ENCODE measurements at regions not wholly inside any gene's neighbourhood (a gene's known extent, or its start where the extent isn't known, plus 50 kb on each side); places are given as distances from the start of the nearest gene placed in this dataset.
"Not testable (repeated sequence)": the region's sequence is repeated elsewhere in the genome, so short reads cannot be mapped to it uniquely, and the experiment has no call there.

DNA sequence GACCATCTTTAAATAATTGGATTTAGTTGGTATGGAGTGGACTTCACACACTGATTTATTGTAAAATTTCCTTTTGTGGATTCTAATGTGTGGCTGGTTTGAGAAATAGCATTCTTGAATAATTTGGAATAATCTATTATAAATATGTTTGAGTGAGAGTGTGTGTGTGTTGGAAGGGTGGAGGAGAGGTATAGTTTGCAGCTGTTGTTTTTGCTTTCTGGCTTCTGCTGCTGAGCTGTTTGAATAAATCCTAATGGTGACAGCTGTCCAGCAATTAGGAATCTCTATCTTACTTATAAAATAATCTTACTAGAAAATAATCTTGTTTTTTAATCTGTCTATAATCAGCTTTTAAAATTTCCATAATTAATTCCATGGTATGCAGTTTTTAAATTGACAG is 1283.0 kb upstream of the CDH2 start:
- DNase-seq = peak; percentile 36

DNA sequence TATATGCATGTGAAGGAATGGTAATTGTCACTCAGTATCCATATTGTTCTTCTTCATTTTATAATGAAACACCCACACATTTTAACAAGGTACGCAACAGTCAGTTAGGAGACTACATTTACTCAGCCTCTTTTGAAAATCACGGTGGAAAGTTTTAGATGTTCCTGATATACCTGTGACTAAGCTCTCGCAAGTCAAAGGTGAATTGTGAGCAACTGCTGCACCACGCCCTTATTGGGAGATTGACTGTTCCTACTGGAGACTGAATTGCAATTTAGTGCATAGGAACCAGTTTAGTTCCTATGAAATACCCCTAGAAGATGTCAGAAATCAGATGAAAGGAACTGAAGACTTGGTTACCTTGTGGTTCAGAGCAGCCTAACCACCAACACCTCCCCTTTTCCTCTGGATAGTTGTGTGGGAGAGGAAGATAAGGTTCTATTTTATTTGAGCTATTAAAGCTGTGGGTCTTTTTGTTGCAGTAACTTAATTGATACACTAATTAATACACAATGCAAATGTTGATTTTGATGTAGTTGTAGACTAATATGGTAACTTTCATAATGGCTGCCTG is 1280.5 kb upstream of the CDH2 start:
- DNase-seq = no peak

DNA sequence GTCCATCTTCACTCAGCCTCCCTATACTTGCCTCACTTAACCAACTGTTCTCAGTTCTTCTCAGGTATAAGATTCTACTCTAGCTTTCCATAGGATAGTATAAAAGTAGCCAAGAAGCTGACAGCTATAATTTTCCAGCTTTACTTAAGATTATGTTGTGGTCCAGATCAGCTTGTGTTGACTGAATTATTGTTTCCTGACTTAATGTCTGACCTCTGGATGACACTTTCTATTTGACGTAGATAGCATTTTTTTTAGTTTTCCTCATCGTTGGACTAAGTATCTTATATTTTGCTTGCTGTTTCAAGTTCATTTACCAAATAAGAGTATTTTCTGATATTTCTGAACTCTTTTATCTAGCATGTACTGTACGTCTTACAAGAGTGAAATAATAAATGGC is 1272.5 kb upstream of the CDH2 start:
- no peak for DNase-seq

DNA sequence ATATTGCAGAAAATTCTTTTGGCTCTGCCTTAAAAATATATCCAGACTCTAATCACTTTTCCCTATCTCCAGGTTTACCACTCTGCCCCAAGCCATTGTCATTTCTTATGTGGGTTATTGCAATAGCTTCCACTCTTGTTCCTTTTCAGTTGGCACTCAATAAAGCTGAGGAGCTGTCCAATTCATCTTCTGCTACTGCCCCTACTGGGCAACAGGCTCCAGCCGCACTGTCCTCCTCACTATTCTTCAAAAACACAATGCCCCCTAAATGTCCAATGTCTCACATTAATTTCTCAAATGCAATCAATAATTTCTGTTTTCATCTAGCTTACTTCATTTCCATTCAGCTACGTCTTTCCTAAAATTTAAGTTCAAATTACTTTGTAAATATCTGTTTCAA is 1262.5 kb upstream of the CDH2 start:
- DNase-seq = no peak

DNA sequence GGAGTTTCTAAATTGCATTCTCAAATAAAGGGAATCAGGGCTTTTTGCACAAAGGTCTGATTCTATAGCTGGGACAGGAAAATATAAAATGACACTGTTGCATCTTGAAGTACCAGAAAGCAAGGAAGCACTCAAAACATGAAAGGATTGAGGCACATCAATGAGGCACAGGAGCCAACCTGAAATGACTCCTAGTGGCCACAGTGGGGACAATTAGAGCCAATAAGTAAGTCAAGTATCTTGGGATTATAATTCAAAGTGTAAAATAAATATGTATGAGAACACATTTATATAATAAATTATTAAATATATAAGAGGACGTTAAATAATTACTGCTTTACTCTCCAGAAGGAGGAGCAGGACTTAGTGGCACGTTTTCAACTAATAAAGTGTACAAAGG is 1259.5 kb upstream of the CDH2 start:
- DNase-seq = no peak

DNA sequence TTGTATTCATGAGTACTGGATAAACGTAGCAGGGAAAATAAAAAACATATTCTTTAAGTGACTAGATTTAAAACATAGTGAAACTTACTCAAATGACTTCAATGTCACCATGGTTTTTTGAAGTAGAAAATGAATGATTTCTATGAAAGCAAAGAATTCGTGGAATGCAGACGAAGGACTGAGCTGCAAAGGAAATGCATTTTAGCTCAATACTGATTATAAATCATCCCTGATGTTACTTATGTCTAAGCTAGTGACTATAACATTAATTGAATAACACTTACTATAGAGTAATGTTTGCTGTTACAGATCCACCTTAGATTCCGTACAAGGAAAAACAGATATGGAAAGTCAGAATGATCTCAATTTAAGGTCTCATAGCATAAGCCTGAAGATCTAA is 1257.7 kb upstream of the CDH2 start:
- DNase-seq = no peak

DNA sequence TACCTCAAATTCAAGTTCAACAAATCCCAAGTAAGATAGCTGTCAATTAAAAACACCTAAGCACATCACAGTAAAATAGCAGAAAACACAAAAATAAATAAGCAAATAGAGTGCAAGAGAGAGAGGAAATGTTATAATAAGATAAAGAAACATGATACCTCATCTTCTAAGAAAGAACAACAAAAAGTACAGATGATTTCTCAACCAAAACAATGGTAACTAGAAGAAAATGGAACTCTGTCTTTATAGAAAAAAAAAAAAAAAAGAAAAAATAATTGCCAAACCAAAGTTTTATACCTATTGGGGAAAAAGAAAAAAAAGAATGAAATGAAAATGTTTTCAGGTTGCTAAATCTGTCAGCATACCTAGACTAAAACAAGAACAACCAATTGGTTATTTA is 1253.5 kb upstream of the CDH2 start:
- DNase-seq = peak; percentile 15

DNA sequence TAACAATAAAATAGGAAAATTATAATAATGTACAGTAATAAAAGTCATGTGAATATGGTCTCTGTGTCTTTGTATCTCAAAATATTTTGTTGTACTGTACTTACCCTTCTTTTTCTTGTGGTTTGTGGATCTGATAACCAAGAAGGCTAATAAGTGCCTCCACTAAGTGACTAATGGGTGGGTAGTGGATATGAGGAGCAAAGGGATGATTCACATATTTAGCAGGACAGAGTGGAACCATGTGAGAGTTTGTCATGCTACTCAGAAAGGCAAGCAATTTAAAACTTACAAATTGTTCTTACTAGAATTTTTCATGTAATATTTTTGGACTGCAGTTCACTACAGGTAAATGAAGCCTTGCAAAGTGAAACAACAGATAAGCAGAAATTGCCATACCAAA is 1241.2 kb upstream of the CDH2 start:
- DNase-seq = no peak

DNA sequence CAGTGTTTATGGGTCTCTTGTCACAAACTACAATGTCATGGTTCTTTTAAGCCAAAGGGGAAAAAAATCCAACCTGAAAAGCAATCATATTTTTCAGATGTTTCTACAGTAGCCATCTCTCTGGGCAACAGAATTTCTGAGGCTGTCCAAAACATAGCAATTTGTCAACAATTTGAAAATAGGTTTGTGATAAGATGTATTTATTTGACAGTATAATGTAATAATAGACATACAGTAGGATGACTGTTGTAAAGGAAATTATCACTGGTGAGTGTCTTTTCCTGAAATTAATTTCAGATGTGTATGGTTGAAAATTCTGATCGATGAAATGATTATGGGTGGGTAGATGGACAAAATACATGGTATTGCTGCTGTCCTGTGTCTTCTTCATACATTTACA is 1230.1 kb upstream of the CDH2 start:
- DNase-seq = no peak

DNA sequence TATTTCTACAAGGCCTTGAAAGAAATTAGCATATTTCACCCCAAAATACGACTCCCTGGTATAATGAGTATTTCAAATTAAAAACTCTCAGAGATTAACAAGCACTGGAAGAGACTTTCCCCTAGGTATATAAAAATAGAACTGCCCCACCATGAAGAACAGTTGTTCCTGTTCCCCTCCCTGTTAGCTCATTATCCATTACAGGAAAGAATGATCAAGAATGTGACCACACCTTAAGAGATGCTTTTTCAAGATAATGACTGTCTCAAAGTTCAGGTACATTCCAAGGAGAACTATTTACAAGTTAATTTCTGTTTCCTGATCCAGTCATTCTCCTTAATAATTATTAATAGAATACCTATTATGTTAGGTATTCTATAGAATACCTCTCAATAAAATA is 1220.6 kb upstream of the CDH2 start:
- no peak for DNase-seq

DNA sequence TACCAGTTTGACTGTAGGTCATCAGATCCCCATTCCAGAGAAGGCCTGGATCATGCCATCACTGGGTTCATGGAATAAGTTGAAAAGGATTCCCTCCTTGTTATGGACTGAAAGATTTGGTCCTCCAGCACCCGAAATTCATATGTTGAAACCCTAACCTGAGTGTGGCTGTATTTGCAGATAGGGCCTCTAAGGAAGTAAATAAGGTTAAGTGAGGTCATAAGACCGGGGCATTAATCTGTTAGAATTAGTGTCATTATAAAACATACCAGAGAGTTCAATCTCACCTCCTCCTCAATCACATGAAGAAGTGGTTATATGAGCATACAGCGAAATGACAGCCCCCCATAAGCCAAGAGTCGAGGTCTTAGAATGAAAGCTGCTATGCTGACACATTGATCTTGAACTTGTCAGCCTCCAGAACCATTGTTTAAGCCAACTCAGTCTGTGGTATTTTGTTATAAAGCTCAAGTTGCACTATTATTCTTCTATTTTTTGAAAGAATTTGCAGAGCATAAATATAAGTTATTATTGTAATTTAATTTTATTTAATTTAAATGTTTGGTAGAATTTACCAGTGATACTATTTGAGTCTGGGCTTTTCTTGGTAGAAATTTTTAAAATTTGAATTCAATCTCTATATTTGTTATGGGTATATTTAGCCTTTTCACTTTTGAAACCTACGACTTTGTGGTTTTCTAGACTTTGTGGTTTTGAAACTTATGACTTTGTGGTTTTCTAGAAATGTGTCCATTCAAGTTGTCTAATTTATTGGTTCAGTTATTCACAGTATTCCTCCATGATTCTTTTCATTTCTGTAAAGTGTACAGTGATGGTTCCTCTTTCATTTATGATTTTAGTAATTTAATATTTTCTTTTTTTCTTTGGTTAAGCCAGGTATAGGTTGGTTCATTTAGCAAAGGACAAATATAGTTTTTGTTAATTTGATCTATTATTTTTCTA is 1206.7 kb upstream of the CDH2 start:
- DNase-seq = no peak

DNA sequence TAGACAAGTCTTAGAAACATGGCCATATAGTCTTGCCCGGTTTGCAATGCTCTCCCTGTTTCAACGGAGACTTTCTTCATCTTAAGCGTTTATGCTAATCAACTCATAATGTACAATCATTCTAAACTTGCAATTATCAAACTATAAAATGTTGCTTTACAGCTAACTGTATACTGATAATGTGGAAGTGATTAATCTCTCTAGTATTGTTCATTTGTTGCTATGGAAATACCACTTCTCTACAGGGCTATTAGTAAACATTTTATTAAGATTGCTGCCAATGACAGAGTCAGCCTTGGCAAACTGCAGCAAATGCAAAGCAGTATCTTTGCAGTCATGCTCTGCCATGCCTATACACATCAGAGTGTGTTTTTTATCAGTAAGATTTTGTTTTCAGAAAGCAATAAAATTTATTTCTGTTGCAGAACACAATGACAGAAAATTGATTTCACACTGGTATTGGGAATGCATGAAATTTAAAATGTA is 1201.8 kb upstream of the CDH2 start:
- no peak for DNase-seq

DNA sequence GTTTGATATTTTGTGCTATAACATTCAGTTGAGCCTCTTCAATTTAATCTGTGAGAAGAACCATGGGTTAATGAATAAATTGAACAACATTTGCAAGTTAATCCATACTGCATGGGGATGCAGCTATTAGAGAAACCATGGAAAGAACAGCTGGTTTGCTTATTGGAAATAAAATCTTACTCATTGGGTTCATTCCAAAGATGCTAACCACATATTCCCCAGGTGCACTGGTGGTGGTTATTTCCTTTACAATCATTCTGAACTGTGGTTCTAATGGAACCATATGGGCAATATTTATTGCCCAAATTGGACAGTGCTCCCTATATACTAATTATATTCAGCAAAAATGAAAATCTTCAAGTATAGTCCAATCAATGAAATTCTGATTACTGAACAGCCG is 1200.4 kb upstream of the CDH2 start:
- DNase-seq = peak; percentile 43

DNA sequence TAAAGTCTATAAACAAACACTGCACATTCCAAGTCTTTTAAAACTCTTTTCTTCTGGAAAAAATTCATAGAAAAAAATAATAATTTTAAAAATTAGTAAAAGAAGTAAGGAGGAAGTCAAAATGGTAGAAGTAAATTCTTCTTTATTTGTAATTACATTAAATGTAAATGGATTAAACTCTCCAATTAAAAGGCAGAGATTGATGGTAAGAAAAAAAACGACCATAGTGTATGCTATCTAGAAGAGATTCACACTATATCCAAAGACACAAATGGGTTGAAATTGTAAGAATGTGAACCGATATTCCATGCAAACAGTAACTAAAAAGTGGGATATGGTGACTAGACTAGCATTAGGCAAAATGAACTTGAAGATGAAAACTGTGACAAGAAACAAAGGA is 1196.1 kb upstream of the CDH2 start:
- no peak for DNase-seq

DNA sequence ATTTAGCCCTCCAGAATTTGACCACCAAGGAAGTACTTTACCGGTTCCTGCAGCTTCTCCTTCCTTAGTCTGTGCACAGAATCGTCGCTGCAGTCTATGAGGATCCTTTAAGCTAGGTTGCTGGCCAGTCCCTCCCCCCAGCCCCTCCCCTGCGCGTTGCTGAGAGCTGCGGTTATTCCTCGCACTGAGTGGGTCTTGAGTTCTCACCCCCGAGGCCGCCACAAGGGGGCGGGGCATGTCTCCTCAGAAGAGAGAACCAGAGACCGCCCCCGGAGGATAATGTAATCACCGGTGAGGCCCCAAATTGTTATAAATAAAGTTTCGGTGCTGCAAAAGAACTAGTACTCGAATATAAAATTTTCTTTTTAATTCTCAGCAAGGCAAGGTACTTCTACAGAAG is 1184.9 kb upstream of the CDH2 start:
- no peak for DNase-seq

DNA sequence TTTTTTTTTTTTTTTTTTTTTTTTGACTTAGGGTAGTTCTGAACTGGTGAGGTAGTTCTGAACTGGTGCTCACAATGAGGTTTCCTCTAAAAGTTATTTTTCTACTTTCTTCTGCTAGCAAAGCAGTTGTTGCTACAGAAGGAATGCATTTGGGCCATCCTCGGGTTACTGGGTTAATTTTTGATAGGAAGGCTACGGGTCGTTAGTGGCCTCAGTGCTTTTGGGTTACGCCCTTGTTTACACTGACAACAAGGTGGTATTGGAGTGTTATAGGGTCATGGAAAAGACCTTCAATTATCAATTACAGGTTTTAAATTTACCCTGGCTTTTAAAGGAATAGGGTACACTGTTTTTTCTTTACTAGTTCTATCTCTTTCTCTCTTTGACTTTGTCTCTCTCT is 1183.7 kb upstream of the CDH2 start:
- DNase-seq = not testable (repeated sequence)

DNA sequence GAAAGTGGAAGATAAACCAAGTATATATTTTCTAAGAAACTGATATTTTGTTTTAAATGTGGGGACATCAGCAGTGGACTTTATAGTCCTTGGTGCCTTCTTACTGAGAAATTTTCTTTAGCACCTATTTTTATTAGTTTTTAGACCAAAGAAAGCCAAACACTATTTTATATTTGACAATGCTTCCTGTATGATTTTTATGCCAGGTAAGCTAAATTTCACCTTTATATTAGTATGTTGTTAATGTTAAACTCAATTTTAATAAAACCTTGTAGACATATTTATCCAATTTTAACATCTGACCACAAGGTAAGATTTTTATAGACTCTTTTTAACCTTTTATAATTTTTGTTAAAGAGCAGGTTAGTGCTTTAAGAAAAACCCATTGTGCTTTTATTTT is 1182.3 kb upstream of the CDH2 start:
- DNase-seq = not testable (repeated sequence)

DNA sequence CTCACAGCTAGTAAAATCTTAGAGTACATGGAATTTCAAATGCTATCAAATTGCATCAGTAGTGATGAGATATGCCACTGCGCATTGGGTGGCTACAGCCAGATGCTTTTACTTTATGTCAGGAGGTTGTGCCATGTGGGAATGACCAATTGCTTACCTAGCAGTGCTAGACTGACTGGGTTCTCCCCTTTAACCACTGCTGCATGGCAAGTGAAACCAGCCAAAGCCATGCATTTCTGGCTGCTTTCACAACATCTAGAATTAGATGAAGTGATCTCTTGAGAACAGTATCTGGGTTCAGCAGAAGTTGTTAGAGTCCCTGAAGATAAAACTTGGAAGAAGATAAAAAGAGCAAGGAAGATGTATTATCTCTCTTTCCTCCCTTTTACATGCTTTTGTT is 1174.2 kb upstream of the CDH2 start:
- DNase-seq = no peak

DNA sequence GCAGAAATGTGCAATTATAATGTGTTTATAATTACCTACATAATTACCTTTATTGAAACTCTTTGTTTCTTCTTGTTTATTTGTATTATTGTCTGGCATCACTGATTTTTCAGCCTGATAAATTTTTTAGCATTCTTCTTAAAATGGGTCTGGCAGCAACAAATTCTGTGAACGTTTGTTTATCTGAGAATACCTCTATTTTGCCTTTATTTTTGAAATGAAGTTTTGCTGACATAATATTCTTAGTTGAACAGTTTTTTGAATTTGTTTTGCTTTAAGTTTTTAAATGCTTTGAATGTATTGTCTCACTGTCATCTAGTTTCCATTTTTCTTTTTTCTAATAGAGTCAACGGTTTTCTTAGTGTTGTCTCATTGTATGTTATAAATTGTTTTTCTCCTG is 1152.0 kb upstream of the CDH2 start:
- DNase-seq = no peak

DNA sequence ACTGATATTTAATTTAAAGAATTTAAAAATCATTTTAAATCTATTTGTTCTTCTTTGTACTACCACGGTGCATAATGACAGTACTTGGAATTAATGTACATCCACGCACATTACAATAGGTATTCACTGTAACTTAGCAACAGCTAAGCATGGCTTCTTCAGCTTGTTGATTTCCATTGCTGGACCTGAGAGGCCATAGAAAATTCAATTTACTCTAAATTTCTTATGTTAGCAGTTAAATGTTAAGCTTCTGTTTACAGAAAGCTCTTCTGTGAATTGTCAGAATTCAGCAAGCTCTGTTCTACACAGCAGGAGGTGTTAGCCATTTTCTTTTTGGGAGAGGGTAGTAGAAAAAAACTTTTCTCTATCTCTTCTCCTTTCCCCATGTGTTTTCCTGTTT is 1149.3 kb upstream of the CDH2 start:
- no peak for DNase-seq

DNA sequence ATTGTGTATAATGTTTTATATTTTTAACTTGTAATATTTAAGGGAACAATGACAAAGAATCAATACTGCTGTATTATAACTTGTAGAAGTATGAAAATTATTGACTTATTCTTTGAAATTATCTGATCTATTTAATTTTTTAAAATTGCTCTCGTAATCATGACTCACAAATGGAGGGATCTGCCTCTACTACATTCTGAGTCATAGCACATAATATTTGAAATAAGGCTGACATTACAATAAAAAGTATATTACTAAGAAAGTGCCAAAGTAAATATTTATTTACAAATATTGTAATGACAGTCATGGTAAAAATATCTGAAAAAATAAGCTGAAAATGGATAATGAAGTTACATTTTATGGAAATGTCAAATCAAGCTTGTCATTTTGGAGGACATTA is 1144.6 kb upstream of the CDH2 start:
- DNase-seq = no peak

DNA sequence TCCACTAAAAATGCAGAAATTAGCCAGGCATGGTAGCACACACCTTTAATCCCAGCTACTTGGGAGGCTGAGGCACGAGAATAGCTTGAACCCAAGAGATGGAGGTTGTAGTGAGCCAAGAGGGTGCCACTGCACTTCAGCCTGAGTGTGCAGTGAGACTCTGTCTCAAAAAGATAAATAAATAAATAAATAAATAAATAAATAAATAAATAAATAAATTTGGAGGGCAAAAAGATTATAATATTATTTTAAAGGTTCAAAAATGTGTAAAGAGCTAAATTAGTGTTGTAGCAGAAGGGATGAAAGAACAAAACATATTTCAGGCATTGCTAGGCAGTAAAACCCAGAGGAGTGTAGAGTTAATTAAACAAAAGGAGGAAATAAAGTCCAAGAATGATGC is 1136.4 kb upstream of the CDH2 start:
- no peak for DNase-seq

DNA sequence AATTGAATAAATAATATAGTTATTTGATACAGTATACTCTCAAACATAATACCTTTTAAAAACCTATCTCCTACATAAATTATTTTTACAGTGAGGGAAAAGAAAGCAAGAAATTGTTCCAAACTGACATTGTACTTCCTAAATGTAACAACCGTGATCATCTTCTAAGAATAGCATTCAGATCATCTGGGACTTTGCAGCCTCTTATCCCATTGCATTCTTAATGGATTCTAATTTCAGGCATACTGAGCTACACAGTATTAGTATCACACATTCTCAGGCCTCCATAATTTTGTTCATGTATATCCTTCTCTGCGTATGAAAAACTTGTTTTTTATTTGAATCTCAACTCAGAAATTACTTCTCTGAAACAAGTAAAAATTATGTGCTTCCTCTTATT is 1134.7 kb upstream of the CDH2 start:
- DNase-seq = no peak

DNA sequence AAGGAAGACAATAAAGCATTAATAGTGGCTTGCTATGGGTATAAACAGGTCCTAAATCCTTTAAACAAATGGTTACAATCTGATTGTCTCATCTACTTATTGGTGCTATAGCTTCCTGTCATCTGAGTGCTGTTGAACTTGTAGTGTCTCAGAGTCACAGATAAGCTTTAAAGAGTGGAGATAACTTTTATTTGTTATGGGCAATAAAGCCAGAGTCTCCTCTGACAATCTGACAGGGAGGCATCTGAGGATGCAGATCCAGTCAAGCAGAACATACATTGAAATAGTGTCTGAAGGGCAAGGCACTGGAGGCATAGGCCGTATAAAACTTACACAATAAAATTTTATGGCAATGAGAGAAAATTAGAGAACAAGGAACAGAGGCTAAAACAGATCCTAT is 1132.4 kb upstream of the CDH2 start:
- peak; percentile 60 for DNase-seq

DNA sequence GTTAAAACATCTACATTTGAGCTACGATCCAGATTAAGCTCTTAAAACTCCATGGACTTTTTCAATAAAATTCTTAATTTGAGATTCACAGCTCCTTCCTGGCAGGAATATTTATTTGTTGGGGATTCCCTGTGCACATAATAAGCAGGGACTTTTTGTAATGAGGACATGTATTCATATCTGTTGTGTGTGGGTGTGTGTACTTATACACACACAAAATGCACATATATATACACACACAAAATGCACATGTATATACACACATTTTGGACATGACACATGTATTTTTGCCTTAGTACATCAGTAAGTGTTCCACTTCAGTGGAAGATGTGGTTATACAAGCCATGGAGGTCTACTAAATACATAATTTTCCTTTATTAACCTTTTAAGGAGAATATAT is 1131.1 kb upstream of the CDH2 start:
- DNase-seq = no peak
